GM12878 (cell line): ENCODE measurements at regions not wholly inside any gene's neighbourhood (a gene's known extent, or its start where the extent isn't known, plus 50 kb on each side); places are given as distances from the start of the nearest gene placed in this dataset.

Source experiments
- ATAC-seq: fragments of 200-7000 bp; cut with Tn5 transposase; 3 replicates; pipeline ENCODE4 v1.9.1; 2020; ENCODE audit warnings: mild to moderate bottlenecking, moderate library complexity
- BruUV-seq: library from RNA; stranded (reverse); fragments of 400-500 nt; replicated peaks from 2 replicates; lab custom pipeline; 2021; lab: Mats Ljungman, UMichigan
- CTCF ChIA-PET: fragments of 300-600 bp; sonication (Branson Sonifier 250); formaldehyde crosslinking; extraction: SDS; loops from one replicate; lab custom pipeline; 2021; ENCODE audit warnings: inconsistent platforms; lab: Yijun Ruan, JAX
- POLR2A ChIA-PET: fragments of 350-600 bp; formaldehyde crosslinking; extraction: SDS; loops from one replicate; lab custom pipeline; 2021; ENCODE audit warnings: inconsistent platforms; lab: Charles Lee
- RAD21 ChIA-PET: fragments of 300-600 bp; sonication (Branson Sonifier 250); formaldehyde crosslinking; loops from one replicate; lab custom pipeline; 2023; ENCODE audit warnings: antibody characterized with exemption; ENCODE audit not compliant: unreplicated experiment; lab: Charles Lee
- SMC1A ChIA-PET: fragments of 300-600 bp; sonication (Branson Sonifier 250); formaldehyde crosslinking; loops from one replicate; lab custom pipeline; 2023; ENCODE audit not compliant: unreplicated experiment, uncharacterized antibody; lab: Charles Lee
- DNase-seq: peaks from one replicate; pipeline ENCODE4 v3.0.0-alpha.2; 2011; ENCODE audit warnings: low read depth, low spot score
- FAIRE-seq: peaks from 3 replicates; lab custom pipeline; 2011; peaks lifted over from hg19 to GRCh38; lab: Jason Lieb, UNC
- H2AFZ ChIP-seq: 2 replicates; pipeline ENCODE4 v1.6.0; 2011; ENCODE audit warnings: low read depth, low read length, control low read depth; ENCODE audit not compliant: control insufficient read depth
- H3K27ac ChIP-seq: 2 replicates; pipeline ENCODE4 v1.5.1; 2011; ENCODE audit warnings: control low read depth; ENCODE audit not compliant: control insufficient read depth, insufficient read depth
- H3K27me3 ChIP-seq, 2 experiments: replicated peaks in 1 of 2; 2 replicates each; pipeline versions ENCODE4 v1.6.0 to v1.6.1; 2011; ENCODE audit warnings: low read length in 1 of 2; ENCODE audit not compliant: control insufficient read depth in 2 of 2, insufficient read depth in 2 of 2
- H3K36me3 ChIP-seq, 2 experiments: 2 replicates each; pipeline ENCODE4 v1.5.1; 2011; ENCODE audit warnings: low read length in 1 of 2; ENCODE audit not compliant: control insufficient read depth in 2 of 2, insufficient read depth in 2 of 2
- H3K4me1 ChIP-seq: 2 replicates; pipeline ENCODE4 v1.6.1; 2011; ENCODE audit warnings: mild to moderate bottlenecking, low read length, moderate library complexity, mixed read lengths; ENCODE audit not compliant: control insufficient read depth, insufficient read depth
- H3K4me2 ChIP-seq: 2 replicates; pipeline ENCODE4 v1.6.0; 2011; ENCODE audit warnings: control low read depth; ENCODE audit not compliant: control insufficient read depth, insufficient read depth
- H3K4me3 ChIP-seq: fragments of 200-600 bp; sonication (generic); 2 replicates; pipeline ENCODE4 v1.5.1; 2016
- H3K79me2 ChIP-seq: 2 replicates; pipeline ENCODE4 v1.6.0; 2011; ENCODE audit warnings: low read length; ENCODE audit not compliant: control insufficient read depth, insufficient read depth
- H3K9ac ChIP-seq: 2 replicates; pipeline ENCODE4 v1.8.0; 2011; ENCODE audit warnings: low read length, control low read depth, mixed read lengths; ENCODE audit not compliant: control insufficient read depth, insufficient read depth
- H3K9me3 ChIP-seq: replicated peaks from 3 replicates; pipeline ENCODE4 v1.5.1; 2011; ENCODE audit warnings: mild to moderate bottlenecking, low read length; ENCODE audit not compliant: control insufficient read depth, insufficient read depth
- H4K20me1 ChIP-seq: 2 replicates; pipeline ENCODE4 v1.6.0; 2011; ENCODE audit not compliant: control insufficient read depth, insufficient read depth
- FOXM1 ChIP-seq: IDR thresholded peaks from 2 replicates; pipeline ENCODE4 v1.6.1; 2012; ENCODE audit warnings: low read depth, mild to moderate bottlenecking, inconsistent platforms, low read length, moderate library complexity
- MTA3 ChIP-seq: IDR thresholded peaks from 2 replicates; pipeline ENCODE4 v1.6.1; 2012; ENCODE audit warnings: low read length, inconsistent platforms, borderline replicate concordance
- STAT1 ChIP-seq: fragments of 450-650 bp; conservative IDR thresholded peaks from 2 replicates; pipeline ENCODE4 v1.6.1; 2014; ENCODE audit warnings: antibody characterized with exemption, mild to moderate bottlenecking
- TARDBP ChIP-seq: IDR thresholded peaks from 2 replicates; pipeline ENCODE4 v1.6.1; 2016; ENCODE audit warnings: borderline replicate concordance
- ZSCAN29 ChIP-seq: fragments of 450-650 bp; IDR thresholded peaks from 2 replicates; pipeline ENCODE4 v1.6.1; 2017; ENCODE audit warnings: mild to moderate bottlenecking, moderate library complexity
- WGBS: methylation state at CpG from one replicate; pipeline ENCODE4 v1.1.6; 2016; ENCODE audit warnings: low lambda C conversion rate; ENCODE audit not compliant: insufficient replicate concordance, insufficient coverage; ENCODE audit errors: missing lambda C conversion rate; 5-methylcytosine and 5-hydroxymethylcytosine counted together
- in situ Hi-C: fragments of 300-500 bp; cut with MboI; formaldehyde crosslinking; loops from 9 replicates; pipeline ENCODE4 v1.14.3; 2018; ENCODE audit warnings: mixed read lengths
- intact Hi-C: fragments of 100-400 bp; cut with micrococcal nuclease; formaldehyde crosslinking; loops from one replicate; pipeline ENCODE4 v1.14.2; 2022; ENCODE audit not compliant: unreplicated experiment

- Histone ChIP-seq H3K9ac (no peak overlapping the region), H3K9me3 (no peaks in the 10 kb centered on the region), H3K4me1 (no peaks in the 10 kb centered on the region), H2AFZ (no peak overlapping the region), H3K4me2 (no peak overlapping the region), H3K36me3 (no peaks in the 10 kb centered on the region), H3K27me3 (peaks cover 0 to 2% of the 10 kb centered on the region in 2 experiments; a peak in 3 of 4 replicates), H3K27ac (no peak overlapping the region), H4K20me1 (no peaks in the 10 kb centered on the region), H3K4me3 (no peak overlapping the region), H3K79me2 (no peaks in the 10 kb centered on the region)
- WGBS: 44% methylated on average over 9 of the region's 9 CpGs
- ChIA-PET RAD21 (no interaction called here), SMC1A (no interaction called here), POLR2A (no interaction called here), CTCF (no interaction called here)
- in situ Hi-C loops: no loop called here
- intact Hi-C loops: no loop called here
- ATAC-seq (no peak), DNase-seq (no peak), FAIRE-seq (no peak)
- no TSS peak for BruUV-seq
- TF ChIP-seq FOXM1 (no peak), MTA3 (no peak)
Measured at GRCh38 chr3:184642631-184643285, 69.1 kb downstream of the MAGEF1 start.

- Histone ChIP-seq H3K36me3 (no peaks in the 10 kb centered on the region), H3K79me2 (no peaks in the 10 kb centered on the region), H3K4me1 (no peaks in the 10 kb centered on the region), H2AFZ (no peak overlapping the region), H4K20me1 (no peaks in the 10 kb centered on the region), H3K4me3 (no peak overlapping the region), H3K27me3 (peaks cover 0 to 2% of the 10 kb centered on the region in 2 experiments; a peak in 3 of 4 replicates), H3K9ac (no peak overlapping the region), H3K9me3 (no peaks in the 10 kb centered on the region), H3K27ac (no peak overlapping the region), H3K4me2 (no peak overlapping the region)
- RAD21 ChIA-PET: no interaction called here
- no TSS peak for BruUV-seq
- WGBS: 23% methylated on average over 8 of the region's 8 CpGs
- intact Hi-C loops (no loop called here), in situ Hi-C loops (no loop called here)
- TF ChIP-seq STAT1 (no peak), ZSCAN29 (no peak), TARDBP (no peak)
- POLR2A ChIA-PET: no interaction called here
- ATAC-seq (no peak), FAIRE-seq (no peak), DNase-seq (no peak)
- SMC1A ChIA-PET: no interaction called here
- CTCF ChIA-PET: no interaction called here
Measured at GRCh38 chr3:184641430-184641829, 70.4 kb downstream of the MAGEF1 start.
